ENCODE measurements at regions not wholly inside any gene's neighbourhood (a gene's known extent, or its start where the extent isn't known, plus 50 kb on each side); places are given as distances from the start of the nearest gene placed in this dataset.

DNA sequence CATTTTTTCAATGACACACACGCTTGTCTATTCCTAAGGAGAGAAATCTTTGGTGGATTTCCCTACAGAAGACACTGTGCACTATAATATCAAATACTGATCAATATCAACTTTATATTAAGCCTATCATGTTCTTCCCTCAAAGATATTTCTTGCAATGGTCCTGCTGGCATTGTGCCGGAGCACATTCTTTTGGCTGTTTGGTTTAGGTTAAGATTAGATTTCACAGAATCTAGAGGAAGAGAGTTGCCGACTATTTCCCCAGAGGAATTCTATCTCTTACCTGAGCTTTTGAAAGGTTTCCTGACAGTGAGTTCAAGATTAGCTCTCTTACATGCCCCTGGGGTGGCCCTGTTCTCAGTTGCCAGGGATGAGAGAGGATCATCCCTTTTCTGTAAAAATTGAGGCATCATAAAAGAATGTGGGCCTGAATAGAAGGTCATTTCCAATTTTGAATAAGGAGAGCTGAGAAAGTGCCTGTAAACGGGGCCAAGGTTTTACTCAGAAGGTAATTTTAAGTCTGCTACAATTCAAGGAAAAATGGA, 180.6 kb upstream of the ARHGAP20 start:
- 86% methylated on average over 4 of the region's 4 CpGs for WGBS (ENCODE audit: insufficient coverage)
- intact Hi-C loops (cut with micrococcal nuclease) = no loop called here
- no peaks in the 10 kb centered on the region for H3K9me3 ChIP-seq (ENCODE audit: control insufficient read depth, insufficient read depth, low read length)
- Mint-ChIP-seq H3K27ac (no peak overlapping the region), H3K36me3 (no peaks in the 10 kb centered on the region), H3K9me3 (peaks cover 0 to 5% of the 10 kb centered on the region in 2 donors), H3K27me3 (ENCODE audit: low read depth in 2 of 2) (peaks cover 4 to 7% of the 10 kb centered on the region in 2 donors), H3K4me1 (no peaks in the 10 kb centered on the region), H3K4me3 (no peak overlapping the region)
- H3K27me3 ChIP-seq (ENCODE audit: control insufficient read depth, insufficient read depth, low read length) = no peaks in the 10 kb centered on the region
- no peak overlapping the region for H3K4me3 ChIP-seq (ENCODE audit: low read length)
- DNase-seq (no peak), ATAC-seq (no peak)
- H3K27ac ChIP-seq (ENCODE audit: low read length) = no peak overlapping the region
- H3K36me3 ChIP-seq (ENCODE audit: control insufficient read depth, insufficient read depth, low read length) = no peaks in the 10 kb centered on the region
- TF ChIP-seq, protein P1, sequence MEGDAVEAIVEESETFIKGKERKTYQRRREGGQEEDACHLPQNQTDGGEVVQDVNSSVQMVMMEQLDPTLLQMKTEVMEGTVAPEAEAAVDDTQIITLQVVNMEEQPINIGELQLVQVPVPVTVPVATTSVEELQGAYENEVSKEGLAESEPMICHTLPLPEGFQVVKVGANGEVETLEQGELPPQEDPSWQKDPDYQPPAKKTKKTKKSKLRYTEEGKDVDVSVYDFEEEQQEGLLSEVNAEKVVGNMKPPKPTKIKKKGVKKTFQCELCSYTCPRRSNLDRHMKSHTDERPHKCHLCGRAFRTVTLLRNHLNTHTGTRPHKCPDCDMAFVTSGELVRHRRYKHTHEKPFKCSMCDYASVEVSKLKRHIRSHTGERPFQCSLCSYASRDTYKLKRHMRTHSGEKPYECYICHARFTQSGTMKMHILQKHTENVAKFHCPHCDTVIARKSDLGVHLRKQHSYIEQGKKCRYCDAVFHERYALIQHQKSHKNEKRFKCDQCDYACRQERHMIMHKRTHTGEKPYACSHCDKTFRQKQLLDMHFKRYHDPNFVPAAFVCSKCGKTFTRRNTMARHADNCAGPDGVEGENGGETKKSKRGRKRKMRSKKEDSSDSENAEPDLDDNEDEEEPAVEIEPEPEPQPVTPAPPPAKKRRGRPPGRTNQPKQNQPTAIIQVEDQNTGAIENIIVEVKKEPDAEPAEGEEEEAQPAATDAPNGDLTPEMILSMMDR (IDR thresholded peaks at IDR 0.05) = no peak
- no peaks in the 10 kb centered on the region for H3K4me1 ChIP-seq (ENCODE audit: control insufficient read depth, insufficient read depth, low read length)

DNA sequence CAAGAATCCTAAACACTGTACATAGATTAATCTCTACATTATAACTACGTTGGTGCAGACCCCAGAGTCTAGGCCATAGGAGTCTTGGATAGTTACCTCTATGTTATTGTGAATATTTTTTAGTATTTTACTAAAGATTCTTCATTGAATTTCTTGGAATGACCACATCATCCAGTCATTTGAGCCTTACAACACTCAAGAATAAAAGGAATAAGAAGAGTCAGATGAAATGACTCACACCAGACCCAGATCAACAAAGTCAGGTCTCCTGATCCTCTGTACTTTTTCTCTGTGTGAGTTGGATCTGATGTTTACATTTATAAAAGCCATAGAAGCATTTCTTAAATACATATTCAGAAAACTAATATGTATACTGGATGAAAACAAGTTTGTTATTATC, 179.2 kb upstream of the ARHGAP20 start:
- H3K4me1 Mint-ChIP-seq = no peaks in the 10 kb centered on the region
- no peak overlapping the region for H3K4me3 Mint-ChIP-seq
- H3K9me3 Mint-ChIP-seq = peaks cover 0 to 3% of the 10 kb centered on the region in 2 donors
- WGBS (ENCODE audit: insufficient coverage) = no CpG with 5 or more reads among the region's 1 CpG
- Histone ChIP-seq H3K27me3 (ENCODE audit: control insufficient read depth, insufficient read depth, low read length) (no peaks in the 10 kb centered on the region), H3K9me3 (ENCODE audit: control insufficient read depth, insufficient read depth, low read length) (no peaks in the 10 kb centered on the region), H3K27ac (ENCODE audit: low read length) (no peak overlapping the region), H3K36me3 (ENCODE audit: control insufficient read depth, insufficient read depth, low read length) (no peaks in the 10 kb centered on the region), H3K4me3 (ENCODE audit: low read length) (no peak overlapping the region), H3K4me1 (ENCODE audit: control insufficient read depth, insufficient read depth, low read length) (no peaks in the 10 kb centered on the region)
- H3K27ac Mint-ChIP-seq = no peak overlapping the region
- intact Hi-C loops (cut with micrococcal nuclease) = no loop called here
- TF ChIP-seq, protein P1 (IDR thresholded peaks at IDR 0.05) = no peak
- DNase-seq (no peak), ATAC-seq (no peak)
- H3K36me3 Mint-ChIP-seq = no peaks in the 10 kb centered on the region
- peaks cover 0 to 7% of the 10 kb centered on the region in 2 donors for H3K27me3 Mint-ChIP-seq (ENCODE audit: low read depth in 2 of 2)

DNA sequence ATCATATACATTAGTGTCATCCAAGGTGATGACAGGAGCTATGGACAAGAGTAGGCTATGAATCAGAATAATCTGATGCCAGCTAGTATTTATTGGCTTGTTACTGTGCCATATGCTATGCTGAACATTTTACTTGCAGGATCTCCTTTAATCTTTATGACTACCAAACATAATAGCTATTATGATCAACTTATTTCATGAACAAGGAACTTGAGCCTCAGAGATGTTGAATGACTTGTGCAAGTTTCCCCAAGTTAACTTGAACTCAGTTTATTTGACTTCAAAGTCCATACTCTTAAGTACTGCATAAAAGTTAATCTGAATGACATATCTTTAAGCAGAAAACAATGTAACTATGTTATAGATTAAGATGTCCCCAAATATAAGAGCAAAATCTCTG, 178.8 kb upstream of the ARHGAP20 start:
- intact Hi-C loops (cut with micrococcal nuclease) = no loop called here

More for the DNA sequence above, 178.8 kb upstream of the ARHGAP20 start:
- no peaks in the 10 kb centered on the region for H3K36me3 Mint-ChIP-seq
- Histone ChIP-seq H3K36me3 (ENCODE audit: control insufficient read depth, insufficient read depth, low read length) (no peaks in the 10 kb centered on the region), H3K4me3 (ENCODE audit: low read length) (no peak overlapping the region), H3K4me1 (ENCODE audit: control insufficient read depth, insufficient read depth, low read length) (no peaks in the 10 kb centered on the region), H3K27ac (ENCODE audit: low read length) (no peak overlapping the region), H3K9me3 (ENCODE audit: control insufficient read depth, insufficient read depth, low read length) (no peaks in the 10 kb centered on the region), H3K27me3 (ENCODE audit: control insufficient read depth, insufficient read depth, low read length) (no peaks in the 10 kb centered on the region)
- no peaks in the 10 kb centered on the region for H3K4me1 Mint-ChIP-seq
- DNase-seq = no peak
- no peak for ATAC-seq
- no peak overlapping the region for H3K27ac Mint-ChIP-seq
- H3K4me3 Mint-ChIP-seq = no peak overlapping the region
- H3K27me3 Mint-ChIP-seq (ENCODE audit: low read depth in 2 of 2) = peaks cover 0 to 6% of the 10 kb centered on the region in 2 donors
- H3K9me3 Mint-ChIP-seq = peaks cover 0 to 3% of the 10 kb centered on the region in 2 donors
- TF ChIP-seq, protein P1 (IDR thresholded peaks at IDR 0.05) = no peak
